IPS-20b (cell line): ENCODE measurements at regions not wholly inside any gene's neighbourhood (a gene's known extent, or its start where the extent isn't known, plus 50 kb on each side); places are given as distances from the start of the nearest gene placed in this dataset.

ENCODE experiments used
- H3K27ac ChIP-seq: one replicate; pipeline ENCODE4 v1.5.1; 2013; ENCODE audit warnings: low read length
- H3K27me3 ChIP-seq: 2 replicates; pipeline ENCODE4 v1.6.1; 2013; ENCODE audit warnings: mild to moderate bottlenecking, low read length, inconsistent platforms; ENCODE audit not compliant: insufficient read depth
- H3K36me3 ChIP-seq: 2 replicates; pipeline ENCODE4 v1.6.1; 2013; ENCODE audit warnings: low read depth, mild to moderate bottlenecking, inconsistent platforms, low read length, moderate library complexity; ENCODE audit not compliant: insufficient read depth
- H3K4me1 ChIP-seq: 2 replicates; pipeline ENCODE4 v1.6.1; 2013; ENCODE audit warnings: mild to moderate bottlenecking, control low read depth, inconsistent platforms, low read length, moderate library complexity; ENCODE audit not compliant: insufficient read depth
- H3K4me3 ChIP-seq: 2 replicates; pipeline ENCODE4 v1.5.1; 2013; ENCODE audit warnings: mild to moderate bottlenecking, low read length, inconsistent platforms
- H3K9ac ChIP-seq: 2 replicates; pipeline ENCODE4 v1.6.1; 2013; ENCODE audit warnings: low read depth, mild to moderate bottlenecking, inconsistent platforms, low read length, moderate library complexity
- H3K9me3 ChIP-seq: 2 replicates; pipeline ENCODE4 v1.6.1; 2013; ENCODE audit warnings: mild to moderate bottlenecking, low read depth, low read length, inconsistent platforms; ENCODE audit not compliant: insufficient read depth

DNA sequence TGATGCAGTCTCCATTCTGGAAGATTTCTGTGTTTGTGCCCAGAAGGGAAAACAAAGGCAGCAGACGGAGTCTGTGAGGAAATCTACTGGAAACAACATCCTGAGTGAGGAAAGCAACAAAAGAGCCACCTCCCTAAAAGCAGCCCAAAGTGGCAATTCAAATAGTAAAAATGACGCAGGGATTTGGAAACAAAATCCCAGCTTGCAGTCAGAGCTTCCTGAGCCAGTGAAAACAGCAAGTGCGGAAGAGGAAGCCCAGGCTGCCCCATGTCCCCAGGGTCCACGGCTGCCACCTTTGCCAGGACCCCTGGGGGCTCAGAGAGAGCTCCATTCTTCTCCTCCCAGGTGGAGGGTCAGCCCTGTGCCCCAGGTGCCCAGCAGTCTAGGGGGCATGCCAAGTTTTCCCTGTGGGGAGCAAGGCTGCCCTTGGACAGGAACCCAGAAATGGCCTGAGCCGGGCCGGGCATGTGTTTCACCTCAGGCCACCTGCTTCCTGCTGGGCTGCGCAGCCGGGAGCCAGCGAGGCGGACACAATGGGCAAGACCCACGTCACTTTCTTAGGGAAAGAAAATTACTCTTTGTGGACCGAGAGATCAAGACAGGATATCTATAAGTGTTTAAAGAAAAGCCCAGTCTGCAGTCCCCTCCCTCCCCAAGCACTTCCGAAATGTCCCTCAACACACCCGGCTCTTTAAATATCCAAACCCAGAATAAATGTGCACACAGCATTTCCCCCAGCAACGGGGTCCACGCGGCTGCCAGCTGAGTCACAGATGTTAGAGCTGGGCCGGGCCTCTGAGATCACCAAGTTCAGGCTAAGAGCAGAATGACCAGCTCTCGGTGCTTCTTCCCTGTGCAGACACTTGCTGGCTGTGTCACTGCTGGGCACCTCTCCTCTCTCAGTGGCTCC, 231.1 kb downstream of the ARHGAP12 start:
- no peaks in the 10 kb centered on the region for H3K36me3 ChIP-seq
- H3K9me3 ChIP-seq: peaks cover 9% of the 10 kb centered on the region
- peaks cover 8% of the 10 kb centered on the region; the same call in 1 of the 2 replicates for H3K4me1 ChIP-seq
- H3K4me3 ChIP-seq: no peak overlapping the region
- H3K27me3 ChIP-seq: no peaks in the 10 kb centered on the region
- no peak overlapping the region for H3K27ac ChIP-seq
- no peak overlapping the region for H3K9ac ChIP-seq

DNA sequence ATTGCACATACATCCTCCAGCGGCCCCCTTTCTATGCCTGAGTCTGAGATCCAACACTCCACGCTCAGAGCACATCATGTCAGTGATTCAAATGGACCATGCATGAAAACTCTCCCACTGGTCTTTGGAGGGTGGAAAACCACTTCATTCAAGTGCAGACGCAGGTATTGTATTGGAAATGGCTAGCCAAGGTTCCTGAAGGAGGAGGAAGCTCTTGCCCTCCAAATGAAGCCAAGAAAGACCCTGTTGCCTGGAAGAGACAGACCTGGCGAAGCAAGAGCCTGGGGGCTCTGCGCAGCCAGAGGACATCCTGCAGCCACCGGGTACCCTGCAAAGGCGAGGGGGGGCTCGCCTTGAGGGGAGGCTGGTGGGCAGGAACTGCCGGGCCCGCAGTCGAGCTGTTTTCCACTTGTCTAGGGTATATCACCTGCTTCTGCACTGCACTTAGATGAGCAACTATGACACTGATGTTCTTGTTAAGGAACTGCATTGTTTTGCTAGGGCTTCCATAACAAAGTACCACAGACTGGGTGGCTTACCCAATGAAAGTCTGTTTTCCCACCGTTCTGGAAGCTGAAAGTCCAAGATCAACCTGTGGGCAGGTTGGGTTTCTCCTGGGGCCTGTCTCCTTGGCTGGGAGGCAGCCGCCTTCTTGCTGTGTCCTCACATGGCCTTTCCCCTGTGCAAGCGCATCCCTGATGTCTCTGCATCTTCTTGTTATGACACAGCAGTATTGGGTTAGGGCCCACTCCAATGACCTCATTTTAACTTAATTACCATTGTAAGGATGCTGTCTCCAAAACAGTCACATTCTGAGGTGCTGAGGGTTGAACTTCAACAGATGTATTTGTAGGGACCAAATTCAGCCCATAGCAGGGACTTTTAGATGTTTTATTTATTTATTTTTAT, 233.4 kb downstream of the ARHGAP12 start:
- Histone ChIP-seq H3K27me3 (no peaks in the 10 kb centered on the region), H3K9ac (no peak overlapping the region), H3K4me1 (peaks cover 8% of the 10 kb centered on the region; the same call in 1 of the 2 replicates), H3K4me3 (0 out of 2 replicates have a peak overlapping the region, but pooled peaks have one; percentile 11), H3K36me3 (no peaks in the 10 kb centered on the region), H3K27ac (no peak overlapping the region), H3K9me3 (0 out of 2 replicates have a peak, but pooled peaks cover 2% of the 10 kb centered on the region)

DNA sequence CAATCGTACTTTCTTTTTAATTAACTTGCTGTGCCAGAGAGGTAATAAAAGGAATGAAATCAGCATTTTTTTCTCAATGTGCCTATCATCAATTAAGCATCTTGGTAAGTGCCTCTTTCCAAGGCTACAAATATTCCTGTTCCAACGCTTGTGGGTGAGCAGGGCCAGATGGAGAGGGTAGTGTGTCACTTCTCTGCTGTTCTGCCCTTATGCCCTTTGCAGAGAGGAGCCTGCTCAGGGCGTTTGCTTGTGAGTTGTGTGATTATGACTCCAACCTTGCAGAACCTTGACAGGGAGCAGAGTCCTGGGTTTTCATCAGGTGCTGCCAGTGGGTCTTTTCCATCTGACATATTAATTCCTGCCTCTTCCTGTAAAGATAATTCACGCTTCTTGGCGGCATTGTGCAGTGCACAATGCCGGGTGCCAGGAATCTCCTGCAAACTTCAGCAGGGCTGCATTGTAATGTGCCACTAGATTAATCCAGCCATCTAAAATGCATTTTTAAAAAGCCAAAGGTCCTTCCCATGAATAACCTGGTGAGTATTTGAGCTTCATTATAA, 234.4 kb downstream of the ARHGAP12 start:
- Histone ChIP-seq H3K4me3 (0 out of 2 replicates have a peak overlapping the region, but pooled peaks have one; percentile 11), H3K27me3 (no peaks in the 10 kb centered on the region), H3K9me3 (peaks cover 12% of the 10 kb centered on the region; the same call in 1 of the 2 replicates), H3K9ac (no peak overlapping the region), H3K27ac (no peak overlapping the region), H3K4me1 (peaks cover 8% of the 10 kb centered on the region; the same call in 1 of the 2 replicates), H3K36me3 (no peaks in the 10 kb centered on the region)

DNA sequence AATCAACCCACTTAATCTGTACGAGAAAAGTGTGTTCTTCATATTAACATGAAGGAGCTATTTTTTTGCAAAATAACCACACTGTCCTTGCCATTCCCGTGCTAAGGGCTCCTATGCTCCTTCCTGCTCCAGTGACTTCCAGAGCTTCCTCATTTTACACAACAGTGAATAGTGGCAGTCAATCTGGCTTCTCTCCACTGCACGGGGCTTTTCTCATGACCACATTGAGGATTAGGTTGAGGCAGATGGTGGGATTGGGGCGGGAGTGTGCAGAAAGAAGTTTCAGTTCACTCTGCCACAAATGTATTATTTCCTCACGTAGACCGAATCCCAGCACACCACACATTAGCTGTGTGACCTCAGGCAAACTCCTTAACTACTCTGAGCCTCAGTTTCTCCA, 235.1 kb downstream of the ARHGAP12 start:
- H3K9me3 ChIP-seq: peaks cover 19% of the 10 kb centered on the region; the same call in 1 of the 2 replicates
- H3K4me1 ChIP-seq: peaks cover 8% of the 10 kb centered on the region; the same call in 1 of the 2 replicates
- no peaks in the 10 kb centered on the region for H3K36me3 ChIP-seq
- H3K27ac ChIP-seq: no peak overlapping the region
- no peaks in the 10 kb centered on the region for H3K27me3 ChIP-seq
- H3K4me3 ChIP-seq: no peak overlapping the region
- H3K9ac ChIP-seq: no peak overlapping the region

DNA sequence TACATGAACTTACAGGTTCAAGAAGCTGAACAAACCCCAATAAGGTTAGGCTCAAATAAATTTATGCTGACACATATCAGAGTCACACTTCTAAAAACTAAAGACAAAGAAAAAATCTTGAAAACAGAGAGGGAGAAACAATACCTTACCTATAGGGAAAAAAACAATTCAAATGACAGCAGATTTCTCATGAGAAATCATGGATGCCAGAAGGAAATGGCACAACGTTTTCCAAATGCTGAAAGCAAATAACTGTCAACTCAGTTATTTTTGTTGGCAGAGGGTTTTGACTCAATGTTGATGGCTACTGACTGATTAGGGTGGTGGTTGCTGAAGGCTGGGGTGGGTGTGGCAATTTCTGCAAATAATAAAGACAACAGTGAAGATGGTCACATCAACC, 239.4 kb downstream of the ARHGAP12 start:
- H3K27me3 ChIP-seq: no peaks in the 10 kb centered on the region
- H3K9me3 ChIP-seq: peaks cover 33% of the 10 kb centered on the region
- H3K4me3 ChIP-seq: no peak overlapping the region
- no peaks in the 10 kb centered on the region for H3K36me3 ChIP-seq
- H3K9ac ChIP-seq: no peak overlapping the region
- no peak overlapping the region for H3K27ac ChIP-seq
- H3K4me1 ChIP-seq: peaks cover 3% of the 10 kb centered on the region; the same call in 1 of the 2 replicates

DNA sequence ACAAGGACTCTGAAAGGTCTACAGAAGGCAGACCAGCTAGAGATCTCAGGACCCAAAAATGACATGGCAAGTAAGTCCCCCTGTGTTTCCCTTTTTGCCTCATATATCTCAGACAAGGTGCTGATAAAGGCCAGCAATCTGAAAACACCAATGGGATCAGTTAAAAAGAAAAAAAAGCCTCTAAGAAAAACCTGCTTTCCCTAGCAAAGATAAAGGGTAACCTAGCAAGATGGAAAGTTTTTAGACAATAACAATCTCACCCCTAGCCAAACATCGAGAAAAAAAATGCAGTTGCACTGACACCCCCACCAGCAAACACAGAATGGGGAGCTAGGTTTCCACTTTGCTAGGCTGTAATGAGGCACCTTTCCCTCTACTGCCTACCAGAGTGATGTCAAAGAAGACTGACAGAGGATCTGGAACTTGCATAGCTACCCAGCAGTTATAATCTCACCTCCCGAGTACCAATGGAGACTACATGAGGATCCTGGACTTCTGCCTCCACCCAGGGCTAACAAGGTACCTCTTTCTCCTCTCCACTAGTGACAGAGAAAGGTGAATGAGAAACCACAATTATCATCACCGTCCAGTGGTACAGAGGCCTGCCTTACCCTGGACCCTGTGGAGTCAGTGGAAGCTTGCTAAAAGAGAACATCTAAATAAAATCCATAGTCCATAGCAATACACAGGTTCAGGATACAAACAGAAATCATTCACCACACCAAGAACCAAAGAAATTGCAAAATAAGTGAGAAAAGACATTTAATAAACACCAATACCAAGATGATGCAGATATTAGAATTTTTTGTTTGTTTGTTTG, 240.8 kb downstream of the ARHGAP12 start:
- Histone ChIP-seq H3K4me1 (no peaks in the 10 kb centered on the region), H3K9me3 (peaks cover 46% of the 10 kb centered on the region)

DNA sequence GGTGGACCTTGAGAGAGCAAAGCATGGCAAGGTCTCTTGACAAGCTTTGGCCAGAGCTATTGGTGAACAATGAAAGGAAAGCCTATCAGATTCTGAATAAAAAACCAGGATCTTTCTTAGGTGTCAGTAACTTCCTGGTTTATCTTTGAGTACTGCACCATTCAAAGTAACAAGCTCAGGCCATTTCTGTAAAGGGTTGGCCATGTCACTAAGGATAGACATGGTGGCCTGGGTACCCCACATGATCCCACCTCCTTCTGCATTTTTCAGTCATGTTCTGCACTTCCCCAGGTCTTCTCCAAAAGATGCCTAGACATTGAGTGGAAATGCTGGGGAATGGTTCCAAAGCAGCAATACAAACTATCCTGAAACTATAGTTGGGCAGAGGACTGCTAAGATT, 242.0 kb downstream of the ARHGAP12 start:
- Histone ChIP-seq H3K9ac (no peak overlapping the region), H3K9me3 (peaks cover 59% of the 10 kb centered on the region), H3K36me3 (no peaks in the 10 kb centered on the region), H3K4me1 (no peaks in the 10 kb centered on the region), H3K27me3 (no peaks in the 10 kb centered on the region), H3K4me3 (no peak overlapping the region), H3K27ac (no peak overlapping the region)

More for the DNA sequence above, 240.8 kb downstream of the ARHGAP12 start:
- Histone ChIP-seq H3K27ac (no peak overlapping the region), H3K27me3 (no peaks in the 10 kb centered on the region), H3K36me3 (no peaks in the 10 kb centered on the region), H3K9ac (no peak overlapping the region), H3K4me3 (no peak overlapping the region)

DNA sequence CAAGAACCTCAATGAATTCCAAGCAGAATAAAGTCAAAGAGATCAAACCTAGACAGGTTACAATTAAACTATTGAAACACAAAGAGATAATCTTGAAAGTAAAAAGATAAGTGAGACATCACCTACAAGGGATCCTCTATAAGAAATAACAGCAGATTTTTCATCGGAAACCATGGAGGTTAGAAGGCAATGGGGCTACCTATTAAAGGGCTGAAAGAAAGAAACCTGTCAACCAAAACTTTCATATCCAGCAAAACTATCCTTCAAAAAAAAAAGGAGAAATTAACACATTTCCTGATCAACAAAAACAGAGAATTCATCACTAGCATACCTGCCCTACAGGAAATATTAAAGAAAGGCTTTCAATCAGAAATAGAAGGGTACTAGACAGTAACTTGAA, 244.9 kb downstream of the ARHGAP12 start:
- no peak overlapping the region for H3K27ac ChIP-seq
- peaks cover 2% of the 10 kb centered on the region; the same call in 1 of the 2 replicates for H3K4me1 ChIP-seq
- H3K9ac ChIP-seq: no peak overlapping the region
- H3K9me3 ChIP-seq: peaks cover 50% of the 10 kb centered on the region
- H3K36me3 ChIP-seq: no peaks in the 10 kb centered on the region
- H3K27me3 ChIP-seq: no peaks in the 10 kb centered on the region
- no peak overlapping the region for H3K4me3 ChIP-seq

DNA sequence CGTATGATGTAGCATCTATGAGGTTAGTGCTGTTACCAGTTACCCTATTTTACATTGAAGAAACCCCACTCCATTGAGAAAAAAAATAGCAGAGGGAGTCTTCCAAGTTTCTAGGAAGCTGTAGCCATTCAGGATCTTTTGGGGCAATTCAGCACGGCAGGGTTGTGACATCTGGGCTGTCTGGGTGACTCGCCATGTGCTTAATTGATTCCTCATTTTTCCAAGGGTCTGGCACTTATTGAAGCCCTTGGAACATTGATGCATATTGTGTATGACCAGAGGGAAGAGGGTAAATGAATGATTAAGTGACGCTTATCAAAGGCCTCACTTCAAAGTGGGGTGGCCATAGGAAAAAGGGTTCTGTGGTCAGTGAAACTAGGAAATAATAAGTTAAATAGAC, 248.7 kb downstream of the ARHGAP12 start:
- no peaks in the 10 kb centered on the region for H3K27me3 ChIP-seq
- no peak overlapping the region for H3K9ac ChIP-seq
- H3K4me3 ChIP-seq: no peak overlapping the region
- H3K27ac ChIP-seq: no peak overlapping the region
- peaks cover 12% of the 10 kb centered on the region; the same call in 1 of the 2 replicates for H3K4me1 ChIP-seq
- no peaks in the 10 kb centered on the region for H3K36me3 ChIP-seq
- H3K9me3 ChIP-seq: peaks cover 48% of the 10 kb centered on the region

DNA sequence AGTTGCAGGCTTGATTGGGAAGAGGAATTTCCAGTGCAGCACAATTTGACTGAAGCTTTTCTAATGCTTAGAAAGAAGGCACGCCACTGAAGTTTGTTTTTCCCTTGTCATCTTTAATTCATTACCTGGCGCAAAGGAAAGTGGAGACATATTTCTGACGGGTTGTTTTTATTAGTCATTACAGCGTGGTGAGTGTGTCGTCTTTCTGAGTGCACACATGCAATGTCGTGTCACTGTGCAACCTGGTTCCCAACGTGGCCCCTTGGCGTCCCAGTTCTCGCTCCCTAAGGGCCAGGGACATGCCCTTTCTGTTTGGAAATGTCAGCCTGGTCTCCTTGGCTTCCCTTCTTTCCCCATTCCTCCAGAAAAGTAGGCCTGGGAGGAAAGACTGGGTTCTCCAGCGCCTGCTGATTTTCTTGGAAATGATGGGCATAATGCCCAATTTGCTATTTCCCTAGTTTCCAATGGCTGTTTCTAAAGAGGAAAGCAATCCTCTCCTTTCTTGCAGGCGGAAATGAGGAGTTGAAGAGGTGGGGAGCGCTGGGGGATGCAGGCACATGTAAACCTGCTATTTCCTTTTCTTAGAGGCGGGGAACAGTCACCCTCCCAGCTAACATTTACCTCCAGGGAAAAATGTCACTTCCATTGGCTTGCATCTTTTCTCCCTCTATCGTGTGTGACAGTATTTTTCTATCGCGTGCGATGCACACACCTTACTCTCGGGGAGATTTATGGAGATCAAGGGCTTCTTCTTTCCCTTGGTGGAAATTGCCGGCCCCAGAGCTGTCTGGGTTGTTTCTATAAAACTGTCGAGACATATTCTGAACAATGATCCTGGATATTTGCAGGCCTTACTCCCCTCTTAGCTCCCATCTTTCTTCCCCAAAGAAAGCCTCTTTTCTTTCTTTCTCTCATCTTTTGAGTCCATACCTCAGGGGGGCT, 249.8 kb downstream of the ARHGAP12 start:
- Histone ChIP-seq H3K9me3 (peaks cover 38% of the 10 kb centered on the region), H3K4me3 (no peak overlapping the region), H3K36me3 (no peaks in the 10 kb centered on the region), H3K27ac (no peak overlapping the region), H3K4me1 (peaks cover 12% of the 10 kb centered on the region; the same call in 1 of the 2 replicates), H3K9ac (no peak overlapping the region), H3K27me3 (no peaks in the 10 kb centered on the region)
